H9 (cell line): ENCODE measurements at regions not wholly inside any gene's neighbourhood (a gene's known extent, or its start where the extent isn't known, plus 50 kb on each side); places are given as distances from the start of the nearest gene placed in this dataset.

Experiments used
- DNase-seq: peaks from one replicate; pipeline ENCODE4 v3.0.0-alpha.2; 2017
- H2AFZ ChIP-seq: one replicate; pipeline ENCODE4 v1.6.1; 2013; ENCODE audit warnings: mild to moderate bottlenecking, low read length, control low read depth, moderate library complexity
- H2AK5ac ChIP-seq: 2 replicates; pipeline ENCODE4 v1.6.1; 2013; ENCODE audit warnings: low read length, control low read depth, mixed read lengths; ENCODE audit not compliant: insufficient read length
- H2BK120ac ChIP-seq: one replicate; pipeline ENCODE4 v1.6.1; 2013; ENCODE audit warnings: low read depth, mild to moderate bottlenecking, low read length, control low read depth, inconsistent platforms; ENCODE audit not compliant: poor library complexity, severe bottlenecking
- H2BK12ac ChIP-seq: 2 replicates; pipeline ENCODE4 v1.6.1; 2013; ENCODE audit warnings: low read length, control low read depth, mixed read lengths, low read depth; ENCODE audit not compliant: insufficient read length
- H2BK15ac ChIP-seq: 2 replicates; pipeline ENCODE4 v1.6.1; 2013; ENCODE audit warnings: low read depth, low read length, control low read depth
- H2BK20ac ChIP-seq: one replicate; pipeline ENCODE4 v1.6.1; 2013; ENCODE audit warnings: low read depth, mild to moderate bottlenecking, low read length, control low read depth, inconsistent platforms; ENCODE audit not compliant: poor library complexity, severe bottlenecking
- H2BK5ac ChIP-seq: 2 replicates; pipeline ENCODE4 v1.6.1; 2013; ENCODE audit warnings: low read length, control low read depth, mixed read lengths; ENCODE audit not compliant: insufficient read length
- H3K14ac ChIP-seq: 2 replicates; pipeline ENCODE4 v1.6.1; 2013; ENCODE audit warnings: low read length, control low read depth; ENCODE audit not compliant: insufficient read depth
- H3K18ac ChIP-seq: 2 replicates; pipeline ENCODE4 v1.6.1; 2013; ENCODE audit warnings: low read depth, mild to moderate bottlenecking, mixed read lengths, low read length, control low read depth; ENCODE audit not compliant: insufficient read length
- H3K23ac ChIP-seq: 2 replicates; pipeline ENCODE4 v1.6.1; 2013; ENCODE audit warnings: low read length, control low read depth, mixed read lengths, low read depth; ENCODE audit not compliant: insufficient read length
- H3K23me2 ChIP-seq: 2 replicates; pipeline ENCODE4 v1.6.1; 2013; ENCODE audit warnings: low read depth, mild to moderate bottlenecking, mixed read lengths, low read length, control low read depth; ENCODE audit not compliant: insufficient read length, poor library complexity, severe bottlenecking
- H3K27ac ChIP-seq: 2 replicates; pipeline ENCODE4 v1.5.1; 2013; ENCODE audit warnings: low read length, control low read depth, mixed read lengths, low read depth; ENCODE audit not compliant: insufficient read length
- H3K27me3 ChIP-seq: 2 replicates; pipeline ENCODE4 v1.6.1; 2013; ENCODE audit warnings: low read length, control low read depth, inconsistent platforms; ENCODE audit not compliant: insufficient read depth
- H3K4ac ChIP-seq: 2 replicates; pipeline ENCODE4 v1.6.1; 2013; ENCODE audit warnings: low read depth, mild to moderate bottlenecking, control low read depth, inconsistent platforms, low read length, moderate library complexity
- H3K4me1 ChIP-seq: 2 replicates; pipeline ENCODE4 v1.6.1; 2013; ENCODE audit warnings: low read length, control low read depth, inconsistent platforms; ENCODE audit not compliant: insufficient read depth
- H3K4me2 ChIP-seq: 2 replicates; pipeline ENCODE4 v1.6.1; 2013; ENCODE audit warnings: low read length, control low read depth, mixed read lengths; ENCODE audit not compliant: insufficient read length, insufficient read depth
- H3K56ac ChIP-seq: 2 replicates; pipeline ENCODE4 v1.6.1; 2013; ENCODE audit warnings: low read depth, mild to moderate bottlenecking, mixed read lengths, low read length, control low read depth; ENCODE audit not compliant: insufficient read length
- H3K79me1 ChIP-seq: 2 replicates; pipeline ENCODE4 v1.6.1; 2013; ENCODE audit warnings: low read depth, mild to moderate bottlenecking, moderate library complexity, low read length, control low read depth, inconsistent platforms; ENCODE audit not compliant: insufficient read depth, poor library complexity, severe bottlenecking
- H3K79me2 ChIP-seq: 2 replicates; pipeline ENCODE4 v1.6.1; 2013; ENCODE audit warnings: low read length, control low read depth, inconsistent platforms; ENCODE audit not compliant: insufficient read depth
- H3K9ac ChIP-seq: 2 replicates; pipeline ENCODE4 v1.6.1; 2013; ENCODE audit warnings: low read length, control low read depth, mixed read lengths; ENCODE audit not compliant: insufficient read length; ENCODE audit errors: extremely low read depth
- H3K9me3 ChIP-seq: one replicate; pipeline ENCODE4 v1.6.1; 2013; ENCODE audit warnings: low read depth, low read length, inconsistent platforms; ENCODE audit not compliant: control insufficient read depth
- H3T11ph ChIP-seq: one replicate; pipeline ENCODE4 v1.6.1; 2013; ENCODE audit warnings: mild to moderate bottlenecking, low read length, control low read depth, inconsistent platforms
- H4K20me1 ChIP-seq: one replicate; pipeline ENCODE4 v1.6.1; 2013; ENCODE audit not compliant: control insufficient read depth, insufficient read length, insufficient read depth
- H4K5ac ChIP-seq: 2 replicates; pipeline ENCODE4 v1.6.1; 2013; ENCODE audit warnings: low read depth, mild to moderate bottlenecking, mixed read lengths, low read length, control low read depth; ENCODE audit not compliant: insufficient read length
- H4K8ac ChIP-seq: replicated peaks from 2 replicates; pipeline ENCODE4 v1.6.1; 2013; ENCODE audit warnings: low read length, control low read depth, mixed read lengths, low read depth; ENCODE audit not compliant: insufficient read length
- H4K91ac ChIP-seq: 2 replicates; pipeline ENCODE4 v1.6.1; 2013; ENCODE audit warnings: low read depth, mild to moderate bottlenecking, moderate library complexity, mixed read lengths, low read length, control low read depth; ENCODE audit not compliant: insufficient read length
- H3K27ac Mint-ChIP-seq, 3 experiments: 2 replicates in 2 of 3; 3 replicates in 1 of 3; pipeline ENCODE4 v1.8.0; 2020 to 2021; ENCODE audit warnings: mixed read lengths in 3 of 3, mild to moderate bottlenecking in 1 of 3, moderate library complexity in 1 of 3
- H3K27me3 Mint-ChIP-seq: 2 replicates; pipeline ENCODE4 v1.8.0; 2021; ENCODE audit warnings: low read depth, mild to moderate bottlenecking, moderate library complexity, mixed read lengths
- H3K36me3 Mint-ChIP-seq, 3 experiments: 2 replicates in 2 of 3; 3 replicates in 1 of 3; pipeline ENCODE4 v1.8.0; 2020 to 2021; ENCODE audit warnings: low read depth in 3 of 3, mixed read lengths in 3 of 3; ENCODE audit not compliant: insufficient read depth in 1 of 3
- H3K4me1 Mint-ChIP-seq, 2 experiments: 2 replicates each; pipeline ENCODE4 v1.8.0; 2020; ENCODE audit warnings: mixed read lengths in 2 of 2
- H3K4me3 Mint-ChIP-seq, 2 experiments: 2 replicates in 1 of 2; 3 replicates in 1 of 2; pipeline ENCODE4 v1.8.0; 2020 to 2021; ENCODE audit warnings: mild to moderate bottlenecking in 2 of 2, mixed read lengths in 2 of 2, moderate library complexity in 1 of 2
- H3K9me3 Mint-ChIP-seq, 2 experiments: 2 replicates in 1 of 2; 3 replicates in 1 of 2; pipeline ENCODE4 v1.8.0; 2020; ENCODE audit warnings: mild to moderate bottlenecking in 2 of 2, mixed read lengths in 2 of 2, moderate library complexity in 1 of 2
- CTCF ChIP-seq: fragments of 200-600 bp; sonication (generic); conservative IDR thresholded peaks from 3 replicates; pipeline ENCODE4 v1.8.0; 2021; ENCODE audit warnings: antibody characterized with exemption, mild to moderate bottlenecking
- WGBS: extraction: QIAGEN DNeasy Blood & Tissue Kit; methylation state at CpG from one replicate; pipeline ENCODE4 v1.1.7; 2013; ENCODE audit warnings: missing lambda C conversion rate, low lambda C conversion rate, mixed read lengths; ENCODE audit not compliant: insufficient read length; ENCODE audit errors: extremely low coverage; 5-methylcytosine and 5-hydroxymethylcytosine counted together

GRCh38 chr6:165984729-165985275, 182.8 kb downstream of the TBXT start:
- no peak overlapping the region for H4K91ac ChIP-seq
- no peak overlapping the region for H3K9ac ChIP-seq
- no peak overlapping the region for H4K8ac ChIP-seq
- H3K27me3 Mint-ChIP-seq: peaks cover 83% of the 10 kb centered on the region
- no peak for TF ChIP-seq CTCF
- peaks cover 0 to 2% (median 0%) of the 10 kb centered on the region in 3 experiments; a peak in 2 of 7 replicates for H3K36me3 Mint-ChIP-seq
- H3K27ac ChIP-seq: no peak overlapping the region
- H2AFZ ChIP-seq: no peak overlapping the region
- no peak overlapping the region for H3K23ac ChIP-seq
- no peak overlapping the region for H3K14ac ChIP-seq
- WGBS: no CpG with 5 or more reads among the region's 11 CpGs
- H3K79me1 ChIP-seq: no peaks in the 10 kb centered on the region
- H3K4me1 Mint-ChIP-seq: peaks cover 32 to 43% of the 10 kb centered on the region in 2 experiments
- H2AK5ac ChIP-seq: no peak overlapping the region
- no peak overlapping the region for H4K5ac ChIP-seq
- H2BK12ac ChIP-seq: no peak overlapping the region
- H3K9me3 ChIP-seq: no peaks in the 10 kb centered on the region
- H3K79me2 ChIP-seq: no peaks in the 10 kb centered on the region
- no peaks in the 10 kb centered on the region for H3K4me1 ChIP-seq
- peaks cover 22% of the 10 kb centered on the region for H3K23me2 ChIP-seq
- no peak overlapping the region for H3T11ph ChIP-seq
- no peak overlapping the region for H2BK5ac ChIP-seq
- no peak overlapping the region for H2BK15ac ChIP-seq
- H3K4ac ChIP-seq: no peak overlapping the region
- H3K4me2 ChIP-seq: no peak overlapping the region
- H3K18ac ChIP-seq: no peak overlapping the region
- H3K56ac ChIP-seq: no peak overlapping the region
- no peak overlapping the region for H2BK20ac ChIP-seq
- H3K4me3 Mint-ChIP-seq: no peak overlapping the region
- peaks cover 47% of the 10 kb centered on the region for H3K27me3 ChIP-seq
- no peak overlapping the region for H3K27ac Mint-ChIP-seq
- H2BK120ac ChIP-seq: no peak overlapping the region
- no peaks in the 10 kb centered on the region for H4K20me1 ChIP-seq
- H3K9me3 Mint-ChIP-seq: no peaks in the 10 kb centered on the region; a peak in 3 of 5 replicates
- DNase-seq: no peak
